Mammary epithelial cell (primary cell): ENCODE measurements at regions not wholly inside any gene's neighbourhood (a gene's known extent, or its start where the extent isn't known, plus 50 kb on each side); places are given as distances from the start of the nearest gene placed in this dataset.

Experiments used
- CTCF ChIP-seq, 2 donors: IDR thresholded peaks in 1 of 2; conservative IDR thresholded peaks in 1 of 2; 2 replicates each; pipeline ENCODE4 v1.5.1; 2011 to 2012; ENCODE audit warnings: inconsistent platforms in 2 of 2, low read length in 2 of 2, mild to moderate bottlenecking in 2 of 2, control low read depth in 1 of 2, low read depth in 1 of 2; ENCODE audit not compliant: insufficient read depth in 1 of 2; ENCODE audit errors: extremely low read depth in 1 of 2
- EZH2 ChIP-seq: IDR thresholded peaks from 2 replicates; pipeline ENCODE4 v1.6.1; 2012; ENCODE audit warnings: low read length, inconsistent platforms, borderline replicate concordance

GRCh38 chr1:59238333-59238934, 58.5 kb upstream of the FGGY start:
- TF ChIP-seq EZH2 (no peak), CTCF (conservative IDR thresholded peaks at IDR 0.05 in 1 of 2, IDR thresholded peaks at IDR 0.05 in 1 of 2; ENCODE audit: extremely low read depth in 1 of 2, insufficient read depth in 1 of 2, low read depth in 1 of 2, low read length in 2 of 2) (no peak)
